Tibial artery (tissue), 4 donors: ENCODE measurements at regions not wholly inside any gene's neighbourhood (a gene's known extent, or its start where the extent isn't known, plus 50 kb on each side); places are given as distances from the start of the nearest gene placed in this dataset.
"Not testable (repeated sequence)": the region's sequence is repeated elsewhere in the genome, so short reads cannot be mapped to it uniquely, and the experiment has no call there.

Experiments
- DNase-seq, 2 donors: peaks; one replicate each; pipeline ENCODE4 v3.0.0-alpha.2; 2019
- H3K27ac ChIP-seq, 2 donors: fragments of 200-600 bp; sonication (generic) in 1 of 2; 1 replicate in 1 of 2; 2 replicates in 1 of 2; pipeline ENCODE4 v1.5.1; 2018 to 2019; ENCODE audit warnings: mild to moderate bottlenecking in 1 of 2
- H3K27me3 ChIP-seq, 2 donors: fragments of 200-600 bp; sonication (generic) in 1 of 2; one replicate each; pipeline versions ENCODE4 v1.5.1 to v1.6.0; 2016 to 2019
- H3K36me3 ChIP-seq, 3 donors: fragments of 200-600 bp; sonication (generic) in 2 of 3; one replicate each; pipeline ENCODE4 v1.5.1; 2016 to 2019; ENCODE audit warnings: mild to moderate bottlenecking in 2 of 3
- H3K4me1 ChIP-seq, 4 donors: fragments of 200-600 bp; sonication (generic) in 2 of 4; 1 replicate in 3 of 4; 2 replicates in 1 of 4; pipeline ENCODE4 v1.5.1; 2016 to 2019
- H3K4me3 ChIP-seq, 2 donors: fragments of 200-600 bp; sonication (generic) in 1 of 2; 1 replicate in 1 of 2; 2 replicates in 1 of 2; pipeline ENCODE4 v1.5.1; 2018 to 2019; ENCODE audit warnings: mild to moderate bottlenecking in 2 of 2
- H3K9me3 ChIP-seq, 3 donors: fragments of 200-600 bp; sonication (generic) in 1 of 3; one replicate each; pipeline ENCODE4 v1.5.1; 2016 to 2019
- intact Hi-C: fragments of 100-400 bp; cut with DNase I; formaldehyde crosslinking; loops from one replicate; pipeline ENCODE4 v1.15.0; 2023; ENCODE audit warnings: low total_unique reads
- TF ChIP-seq, protein P1 (sequence below), 2 experiments: fragments of 200-600 bp in 1 of 2; fragments of 450-650 bp in 1 of 2; IDR thresholded peaks; one replicate each; pipeline ENCODE4 v1.5.1; 2017 to 2019; ENCODE audit warnings: antibody characterized with exemption in 2 of 2, mild to moderate bottlenecking in 1 of 2, moderate library complexity in 1 of 2

- DNase-seq, H3K4me3 ChIP-seq, H3K9me3 ChIP-seq, H3K27ac ChIP-seq, intact Hi-C loops, H3K36me3 ChIP-seq: not testable (repeated sequence)
- H3K27me3 ChIP-seq, result peaks cover 0 to 37% of the 10 kb centered on the region in 2 donors
- H3K4me1 ChIP-seq, result peaks cover 0 to 34% (median 23%) of the 10 kb centered on the region in 4 donors
Measured at GRCh38 chr17:30706461-30707335, 117.8 kb downstream of the CRLF3 start.

DNA sequence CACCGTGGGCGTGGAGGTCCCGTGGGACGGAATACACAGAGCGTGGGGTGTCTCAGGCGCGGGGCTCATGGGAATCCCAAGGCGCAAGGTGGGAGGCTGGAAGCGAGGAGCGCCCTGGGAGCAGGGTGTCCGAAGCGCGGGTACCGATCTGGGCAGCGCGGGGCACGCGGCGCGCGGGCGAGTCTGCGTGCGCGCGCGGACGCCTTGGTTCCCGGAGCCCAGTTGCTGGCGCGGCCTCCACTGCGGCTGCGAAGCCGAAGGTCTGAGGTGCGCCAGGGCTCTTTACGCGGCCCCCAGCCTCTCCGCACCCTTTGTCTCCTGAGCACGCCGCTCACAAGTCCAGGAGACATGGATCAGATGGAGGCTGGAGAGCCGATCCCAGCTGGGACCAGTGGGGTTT is 118.5 kb downstream of the CRLF3 start:
- H3K27ac ChIP-seq, H3K36me3 ChIP-seq, DNase-seq, H3K4me3 ChIP-seq, H3K9me3 ChIP-seq, intact Hi-C loops: not testable (repeated sequence)
- Histone ChIP-seq H3K4me1 (peaks cover 0 to 31% (median 23%) of the 10 kb centered on the region in 4 donors), H3K27me3 (peaks cover 0 to 43% of the 10 kb centered on the region in 2 donors)

- Histone ChIP-seq H3K36me3 (no peaks in the 10 kb centered on the region), H3K27ac (no peak overlapping the region), H3K4me1 (peaks cover 0 to 17% (median 8%) of the 10 kb centered on the region in 4 donors), H3K27me3 (peaks cover 0 to 54% of the 10 kb centered on the region in 2 donors), H3K4me3 (no peak overlapping the region), H3K9me3 (no peaks in the 10 kb centered on the region)
- intact Hi-C loops, result no loop called here
- TF ChIP-seq, protein P1, sequence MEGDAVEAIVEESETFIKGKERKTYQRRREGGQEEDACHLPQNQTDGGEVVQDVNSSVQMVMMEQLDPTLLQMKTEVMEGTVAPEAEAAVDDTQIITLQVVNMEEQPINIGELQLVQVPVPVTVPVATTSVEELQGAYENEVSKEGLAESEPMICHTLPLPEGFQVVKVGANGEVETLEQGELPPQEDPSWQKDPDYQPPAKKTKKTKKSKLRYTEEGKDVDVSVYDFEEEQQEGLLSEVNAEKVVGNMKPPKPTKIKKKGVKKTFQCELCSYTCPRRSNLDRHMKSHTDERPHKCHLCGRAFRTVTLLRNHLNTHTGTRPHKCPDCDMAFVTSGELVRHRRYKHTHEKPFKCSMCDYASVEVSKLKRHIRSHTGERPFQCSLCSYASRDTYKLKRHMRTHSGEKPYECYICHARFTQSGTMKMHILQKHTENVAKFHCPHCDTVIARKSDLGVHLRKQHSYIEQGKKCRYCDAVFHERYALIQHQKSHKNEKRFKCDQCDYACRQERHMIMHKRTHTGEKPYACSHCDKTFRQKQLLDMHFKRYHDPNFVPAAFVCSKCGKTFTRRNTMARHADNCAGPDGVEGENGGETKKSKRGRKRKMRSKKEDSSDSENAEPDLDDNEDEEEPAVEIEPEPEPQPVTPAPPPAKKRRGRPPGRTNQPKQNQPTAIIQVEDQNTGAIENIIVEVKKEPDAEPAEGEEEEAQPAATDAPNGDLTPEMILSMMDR (IDR thresholded peaks at IDR 0.05), result no peak
- DNase-seq, result no peak
Measured at GRCh38 chr17:30701498-30701989, 122.9 kb downstream of the CRLF3 start.

DNA sequence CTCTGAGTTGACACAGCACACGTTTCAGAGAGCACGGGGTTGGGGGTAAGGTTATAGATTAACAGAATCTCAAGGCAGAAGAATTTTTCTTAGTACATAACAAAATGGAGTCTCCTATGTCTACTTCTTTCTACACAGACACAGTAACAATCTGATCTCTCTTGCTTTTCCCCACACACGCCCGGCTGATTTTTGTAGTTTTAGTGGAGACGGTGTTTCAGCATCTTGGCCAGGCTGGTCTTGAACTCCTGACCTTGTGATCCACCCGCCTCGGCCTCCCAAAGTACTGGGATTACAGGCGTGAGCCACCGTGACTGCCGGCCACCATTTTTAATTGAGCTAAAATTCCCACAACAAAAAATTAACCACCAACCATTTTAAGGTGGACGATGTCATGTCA is 123.7 kb downstream of the CRLF3 start:
- DNase-seq, H3K4me3 ChIP-seq, H3K9me3 ChIP-seq, H3K36me3 ChIP-seq, intact Hi-C loops, H3K27ac ChIP-seq: not testable (repeated sequence)
- peaks cover 0 to 11% (median 3%) of the 10 kb centered on the region in 4 donors for H3K4me1 ChIP-seq
- peaks cover 0 to 52% of the 10 kb centered on the region in 2 donors for H3K27me3 ChIP-seq

DNA sequence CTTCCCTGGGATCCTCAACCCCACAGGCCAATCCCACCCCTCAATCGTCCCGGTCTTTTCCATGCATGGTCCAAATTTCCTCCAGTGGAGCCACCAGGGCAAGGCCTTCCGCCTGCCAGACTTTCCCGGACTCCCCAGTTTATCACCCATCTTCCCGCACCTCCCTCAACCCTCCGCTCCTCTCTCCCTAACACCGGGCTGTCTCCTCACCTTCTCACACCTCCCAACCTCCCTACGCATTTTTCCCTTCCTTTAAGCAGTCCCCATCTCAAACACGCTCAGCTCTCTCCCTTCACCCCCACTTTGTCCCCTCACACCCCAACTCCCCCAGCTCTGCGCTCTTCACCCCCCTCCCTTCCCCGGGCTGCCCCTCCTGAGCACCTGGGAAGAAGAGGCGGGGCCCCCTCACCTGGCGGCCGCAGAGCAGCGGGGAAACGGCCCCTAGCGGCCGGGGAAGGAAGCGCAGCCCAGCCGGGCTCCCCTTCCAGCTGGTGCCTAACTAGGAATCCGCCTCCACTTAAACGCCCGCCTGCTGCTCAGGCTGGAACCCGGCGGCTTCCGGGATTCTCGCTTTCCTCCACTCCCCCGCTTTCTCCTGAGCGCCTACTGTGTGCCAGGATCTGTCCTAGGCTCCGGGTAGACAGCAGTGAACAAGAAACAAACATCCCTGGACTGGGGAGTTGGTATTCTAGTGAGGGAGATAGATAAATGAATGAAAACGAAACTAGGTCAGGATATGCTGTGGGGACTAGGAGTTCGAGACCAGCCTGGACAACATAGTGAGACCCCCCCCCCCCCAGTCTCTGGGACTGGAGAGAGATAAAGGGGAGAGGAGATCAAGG is 126.7 kb downstream of the CRLF3 start:
- H3K27me3 ChIP-seq, result peaks cover 0 to 42% of the 10 kb centered on the region in 2 donors
- H3K27ac ChIP-seq, H3K9me3 ChIP-seq, H3K36me3 ChIP-seq, intact Hi-C loops, DNase-seq: not testable (repeated sequence)
- peaks cover 0 to 11% (median 2%) of the 10 kb centered on the region in 4 donors for H3K4me1 ChIP-seq
- peak overlapping the region; percentile 37 to 41 for H3K4me3 ChIP-seq
- TF ChIP-seq, protein P1 (IDR thresholded peaks at IDR 0.05), result peak; percentile 77 to 86

- H3K4me3 ChIP-seq, result no peak overlapping the region
- no peak for DNase-seq
- TF ChIP-seq, protein P1 (IDR thresholded peaks at IDR 0.05), result no peak
- H3K27ac ChIP-seq, result no peak overlapping the region
- no peaks in the 10 kb centered on the region for H3K36me3 ChIP-seq
- intact Hi-C loops, result no loop called here
- no peaks in the 10 kb centered on the region for H3K9me3 ChIP-seq
- H3K27me3 ChIP-seq, result peaks cover 0 to 30% of the 10 kb centered on the region in 2 donors
- peaks cover 0 to 11% (median 2%) of the 10 kb centered on the region in 4 donors for H3K4me1 ChIP-seq
Measured at GRCh38 chr17:30696234-30696633, 128.3 kb downstream of the CRLF3 start.

DNA sequence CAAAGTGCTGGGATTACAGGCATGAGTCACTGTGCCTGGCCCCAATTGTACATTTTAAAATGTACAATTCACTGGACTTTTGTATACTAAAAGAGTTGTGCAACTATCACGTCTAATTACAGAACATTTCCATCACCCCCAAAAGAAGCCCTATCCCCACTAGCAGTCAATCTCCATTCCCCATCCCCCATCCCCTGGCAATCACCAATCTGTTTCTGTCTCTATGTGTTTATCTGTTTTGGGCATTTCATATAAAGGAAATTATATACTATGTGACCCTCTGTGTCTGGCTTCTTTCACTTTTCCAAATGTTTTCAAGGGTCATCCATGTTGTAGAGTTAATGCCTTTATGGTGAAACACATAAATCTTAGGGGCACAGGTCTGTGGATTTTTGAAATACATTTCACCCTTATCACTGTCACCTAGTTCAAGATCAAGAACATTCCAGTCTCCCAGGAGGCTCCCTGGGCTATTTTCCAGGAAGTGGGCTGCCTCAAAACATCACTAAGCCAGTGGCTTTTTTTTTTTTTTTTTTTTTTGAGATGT is 129.2 kb downstream of the CRLF3 start:
- H3K27me3 ChIP-seq, result peaks cover 0 to 28% of the 10 kb centered on the region in 2 donors
- H3K36me3 ChIP-seq, DNase-seq, H3K9me3 ChIP-seq, H3K4me3 ChIP-seq, intact Hi-C loops, H3K27ac ChIP-seq: not testable (repeated sequence)
- peaks cover 0 to 11% (median 2%) of the 10 kb centered on the region in 4 donors for H3K4me1 ChIP-seq

- H3K9me3 ChIP-seq, H3K27ac ChIP-seq, DNase-seq, H3K4me3 ChIP-seq, H3K36me3 ChIP-seq, intact Hi-C loops: not testable (repeated sequence)
- H3K27me3 ChIP-seq, result peaks cover 0 to 27% of the 10 kb centered on the region in 2 donors
- H3K4me1 ChIP-seq, result peaks cover 0 to 11% (median 2%) of the 10 kb centered on the region in 4 donors
Measured at GRCh38 chr17:30693772-30694171, 130.7 kb downstream of the CRLF3 start.

- H3K27me3 ChIP-seq, result peaks cover 0 to 20% of the 10 kb centered on the region in 2 donors
- H3K4me3 ChIP-seq, DNase-seq, H3K36me3 ChIP-seq, H3K27ac ChIP-seq, H3K9me3 ChIP-seq, H3K4me1 ChIP-seq, intact Hi-C loops: not testable (repeated sequence)
Measured at GRCh38 chr17:30689266-30690000, 135.1 kb downstream of the CRLF3 start.
